ENCODE measurements at regions not wholly inside any gene's neighbourhood (a gene's known extent, or its start where the extent isn't known, plus 50 kb on each side); places are given as distances from the start of the nearest gene placed in this dataset.

GRCh38 chr2:81991282-81991681, 1686.7 kb upstream of the LRRTM1 start:
- no peaks in the 10 kb centered on the region for H3K36me3 ChIP-seq (ENCODE audit: control insufficient read depth in 2 of 2, insufficient read depth in 1 of 2, low read length in 2 of 2)
- CTCF ChIA-PET, result no interaction called here
- H3K4me3 ChIP-seq (ENCODE audit: low read depth, low read length), result no peak overlapping the region
- no peaks in the 10 kb centered on the region for H3K9me3 ChIP-seq (ENCODE audit: control insufficient read depth, insufficient read depth, low read depth, low read length)
- H3K4me1 ChIP-seq (ENCODE audit: control insufficient read depth, insufficient read depth, low read length), result no peaks in the 10 kb centered on the region
- H3K27ac ChIP-seq (ENCODE audit: extremely low read depth, low read depth, low read length), result no peak overlapping the region
- TF ChIP-seq ZNF433 (tag by site-specific recombination; IDR thresholded peaks at IDR 0.05; ENCODE audit: low read depth) (no peak), ZNF324 (tag by site-specific recombination; IDR thresholded peaks at IDR 0.05) (no peak), ZNF623 (tag by site-specific recombination; IDR thresholded peaks at IDR 0.05) (no peak), AEBP2 (tag by site-specific recombination; IDR thresholded peaks at IDR 0.05; ENCODE audit: borderline replicate concordance) (no peak), ZBTB44 (tag by site-specific recombination; IDR thresholded peaks at IDR 0.05) (no peak), SP3 (tag by site-specific recombination; IDR thresholded peaks at IDR 0.05) (no peak), ZNF174 (tag by site-specific recombination; IDR thresholded peaks at IDR 0.05) (no peak), RBAK (tag by site-specific recombination; IDR thresholded peaks at IDR 0.05) (no peak), ZNF558 (tag by site-specific recombination; IDR thresholded peaks at IDR 0.05) (no peak)
- POLR2A ChIA-PET, result no interaction called here

- no peak for TF ChIP-seq ZSCAN23 (tag by site-specific recombination; IDR thresholded peaks at IDR 0.05)
- TF ChIP-seq ZNF530 (tag by site-specific recombination; IDR thresholded peaks at IDR 0.05; ENCODE audit: low read depth), result no peak
- no peak for TF ChIP-seq HOXA7 (CRISPR knock-in tag; IDR thresholded peaks at IDR 0.05; ENCODE audit: borderline replicate concordance)
- Histone ChIP-seq H3K4me1 (ENCODE audit: control insufficient read depth, insufficient read depth, low read length) (no peaks in the 10 kb centered on the region), H3K9me3 (ENCODE audit: control insufficient read depth, insufficient read depth, low read depth, low read length) (no peaks in the 10 kb centered on the region), H3K27ac (ENCODE audit: extremely low read depth, low read depth, low read length) (no peak overlapping the region), H3K4me3 (ENCODE audit: low read depth, low read length) (no peak overlapping the region), H3K36me3 (ENCODE audit: control insufficient read depth in 2 of 2, insufficient read depth in 1 of 2, low read length in 2 of 2) (no peaks in the 10 kb centered on the region)
- ChIA-PET POLR2A (no interaction called here), CTCF (no interaction called here)
These were observed 1682.8 kb upstream of the LRRTM1 start for GRCh38 chr2:81987370-81987769.

- H3K9me3 ChIP-seq (ENCODE audit: control insufficient read depth, insufficient read depth, low read depth, low read length), result no peaks in the 10 kb centered on the region
- no peak overlapping the region for H3K27ac ChIP-seq (ENCODE audit: extremely low read depth, low read depth, low read length)
- TF ChIP-seq ZNF26 (tag by site-specific recombination; IDR thresholded peaks at IDR 0.05) (no peak), ZBTB6 (tag by site-specific recombination; IDR thresholded peaks at IDR 0.05) (no peak), ZNF792 (tag by site-specific recombination; IDR thresholded peaks at IDR 0.05) (no peak), ZNF404 (tag by site-specific recombination; IDR thresholded peaks at IDR 0.05) (no peak), ZNF335 (tag by site-specific recombination; conservative IDR thresholded peaks at IDR 0.05) (no peak), ZNF558 (tag by site-specific recombination; IDR thresholded peaks at IDR 0.05) (no peak), ZNF677 (tag by site-specific recombination; IDR thresholded peaks at IDR 0.05) (no peak), ZNF473 (tag by site-specific recombination; IDR thresholded peaks at IDR 0.05) (no peak), ZNF157 (tag by site-specific recombination; IDR thresholded peaks at IDR 0.05) (no peak), ZNF768 (tag by site-specific recombination; IDR thresholded peaks at IDR 0.05) (no peak), OSR2 (tag by site-specific recombination; IDR thresholded peaks at IDR 0.05) (no peak), ZNF785 (tag by site-specific recombination; IDR thresholded peaks at IDR 0.05) (no peak), ZNF214 (tag by site-specific recombination; IDR thresholded peaks at IDR 0.05; ENCODE audit: borderline replicate concordance) (no peak), BCL6B (tag by site-specific recombination; IDR thresholded peaks at IDR 0.05) (no peak)
- H3K4me3 ChIP-seq (ENCODE audit: low read depth, low read length), result no peak overlapping the region
- CTCF ChIA-PET, result no interaction called here
- no peaks in the 10 kb centered on the region for H3K36me3 ChIP-seq (ENCODE audit: control insufficient read depth in 2 of 2, insufficient read depth in 1 of 2, low read length in 2 of 2)
- H3K4me1 ChIP-seq (ENCODE audit: control insufficient read depth, insufficient read depth, low read length), result no peaks in the 10 kb centered on the region
- POLR2A ChIA-PET, result no interaction called here
These were observed 1680.6 kb upstream of the LRRTM1 start for GRCh38 chr2:81984969-81985637.

Data from HEK293 (cell line).